GM18505 (cell line): ENCODE measurements at regions not wholly inside any gene's neighbourhood (a gene's known extent, or its start where the extent isn't known, plus 50 kb on each side); places are given as distances from the start of the nearest gene placed in this dataset.

Experiments
- ATAC-seq: cut with Tn5 transposase; IDR thresholded peaks from one replicate; pipeline ENCODE4 v1.9.1; 2021; ENCODE audit not compliant: unreplicated experiment
- POLR2A ChIP-seq: IDR thresholded peaks from 4 replicates; pipeline ENCODE4 v1.6.1; 2011; ENCODE audit warnings: borderline replicate concordance; ENCODE audit not compliant: insufficient read depth, insufficient read length; ENCODE audit errors: extremely low read depth

DNA sequence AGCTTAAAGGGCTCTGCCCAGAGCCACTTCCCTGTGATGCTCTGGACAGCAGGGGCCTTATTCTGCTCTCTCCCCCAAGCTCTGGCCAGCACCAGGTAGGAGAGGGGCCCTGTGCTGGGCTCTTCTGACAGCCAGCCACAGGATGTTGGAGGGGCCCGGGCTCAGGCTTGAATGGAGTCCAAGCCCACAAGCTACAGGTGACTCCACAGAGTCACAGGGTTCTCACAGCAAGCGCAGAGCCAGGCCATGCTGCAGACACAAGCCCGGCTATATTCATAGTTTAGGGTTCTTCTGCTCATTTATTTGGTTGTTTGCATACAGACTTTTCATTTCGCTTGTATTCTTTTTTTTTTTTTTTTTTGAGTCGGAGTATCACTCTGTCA lies 1392.8 kb downstream of the BRD1 start:
- no peak for ATAC-seq
- no peak for TF ChIP-seq POLR2A

DNA sequence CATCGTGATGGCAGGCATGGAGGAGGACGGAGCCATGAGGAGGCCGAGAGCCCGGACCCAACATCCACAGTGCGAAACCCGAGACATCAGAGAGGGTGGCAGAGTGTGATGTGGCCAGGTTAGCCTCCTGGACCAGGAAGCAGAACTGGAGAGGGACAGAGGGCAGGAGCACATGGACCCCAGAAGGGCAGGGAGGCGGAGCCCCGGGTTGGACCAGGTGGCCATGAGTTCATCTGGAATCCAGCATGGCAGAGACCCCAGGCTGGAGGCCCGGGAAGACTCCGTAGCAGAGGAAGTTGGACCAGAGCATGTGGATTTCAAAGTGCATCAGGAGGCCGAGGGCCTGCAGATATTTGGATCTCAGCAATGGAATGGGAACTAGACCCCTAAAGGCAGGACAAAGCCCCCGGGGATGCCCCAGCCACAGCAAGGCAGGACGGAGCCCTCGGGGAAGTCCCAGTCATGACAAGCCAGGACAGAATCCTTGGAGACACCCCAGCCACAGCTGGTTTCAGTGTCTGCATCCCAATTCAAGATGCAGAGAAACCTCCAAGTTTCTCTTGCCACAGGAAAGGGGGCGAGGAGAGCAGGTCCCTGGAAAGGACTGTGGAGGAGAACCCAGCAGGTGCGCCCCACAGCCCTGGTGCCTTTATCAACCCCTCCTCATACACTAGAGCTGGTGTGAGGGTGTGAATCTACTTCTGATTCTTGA lies 1393.4 kb downstream of the BRD1 start:
- no peak for ATAC-seq
- TF ChIP-seq POLR2A = no peak

DNA sequence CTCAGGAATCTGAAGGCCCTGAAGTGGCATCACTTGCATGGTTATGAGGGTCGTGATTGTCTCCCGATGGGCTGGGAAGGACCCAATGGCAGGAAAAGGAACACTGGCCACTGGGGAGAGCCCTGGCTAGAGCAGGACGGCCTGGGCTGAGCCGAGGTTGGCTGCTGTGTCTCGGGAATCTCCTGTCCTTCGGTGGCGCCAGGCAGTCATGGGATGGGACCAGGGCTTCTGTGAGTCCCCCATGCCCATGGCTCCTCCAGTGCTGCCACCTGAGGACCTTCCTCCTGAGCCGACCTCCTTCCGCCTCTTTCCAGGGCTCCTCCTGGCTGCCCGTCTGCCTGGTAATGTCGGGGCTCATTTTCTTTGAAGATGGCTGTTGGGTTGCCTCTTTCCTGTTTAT lies 1394.0 kb downstream of the BRD1 start:
- no peak for TF ChIP-seq POLR2A
- ATAC-seq = no peak

DNA sequence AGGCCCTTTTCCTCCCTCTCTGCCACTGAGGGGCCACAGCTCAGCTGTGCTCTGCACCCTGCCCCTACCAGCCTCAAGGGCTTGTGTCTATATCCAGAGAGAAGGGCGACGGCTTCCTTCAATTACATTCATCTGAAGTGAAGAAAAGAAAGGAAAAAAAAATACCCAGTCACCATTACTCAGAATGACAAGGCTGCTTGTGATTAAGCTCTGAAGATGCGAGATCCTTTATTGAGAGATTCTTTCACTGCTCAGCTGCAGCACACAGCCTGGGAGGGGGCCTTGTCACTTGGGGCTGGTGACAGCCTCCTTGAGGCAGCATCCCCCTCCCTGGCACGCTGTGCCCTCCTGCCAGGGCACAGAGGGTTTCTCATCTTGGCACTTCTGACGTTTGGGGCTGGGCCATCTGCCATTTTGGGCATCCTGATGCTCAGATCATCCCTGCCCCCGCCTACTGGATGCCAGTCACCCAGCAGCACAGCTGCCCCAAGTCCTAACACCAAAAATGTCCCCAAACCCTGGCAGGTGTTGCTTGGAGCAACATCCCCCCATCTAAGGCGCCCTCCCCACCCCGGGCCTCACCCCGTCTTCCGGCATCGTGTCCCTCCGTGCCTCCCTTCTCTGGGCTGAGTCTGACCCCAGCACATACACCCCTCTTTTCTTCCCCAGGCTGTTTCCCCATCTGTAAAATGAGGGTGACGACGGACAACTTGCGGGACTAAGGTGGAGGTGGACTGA lies 1394.7 kb downstream of the BRD1 start:
- no peak for TF ChIP-seq POLR2A
- ATAC-seq = no peak

DNA sequence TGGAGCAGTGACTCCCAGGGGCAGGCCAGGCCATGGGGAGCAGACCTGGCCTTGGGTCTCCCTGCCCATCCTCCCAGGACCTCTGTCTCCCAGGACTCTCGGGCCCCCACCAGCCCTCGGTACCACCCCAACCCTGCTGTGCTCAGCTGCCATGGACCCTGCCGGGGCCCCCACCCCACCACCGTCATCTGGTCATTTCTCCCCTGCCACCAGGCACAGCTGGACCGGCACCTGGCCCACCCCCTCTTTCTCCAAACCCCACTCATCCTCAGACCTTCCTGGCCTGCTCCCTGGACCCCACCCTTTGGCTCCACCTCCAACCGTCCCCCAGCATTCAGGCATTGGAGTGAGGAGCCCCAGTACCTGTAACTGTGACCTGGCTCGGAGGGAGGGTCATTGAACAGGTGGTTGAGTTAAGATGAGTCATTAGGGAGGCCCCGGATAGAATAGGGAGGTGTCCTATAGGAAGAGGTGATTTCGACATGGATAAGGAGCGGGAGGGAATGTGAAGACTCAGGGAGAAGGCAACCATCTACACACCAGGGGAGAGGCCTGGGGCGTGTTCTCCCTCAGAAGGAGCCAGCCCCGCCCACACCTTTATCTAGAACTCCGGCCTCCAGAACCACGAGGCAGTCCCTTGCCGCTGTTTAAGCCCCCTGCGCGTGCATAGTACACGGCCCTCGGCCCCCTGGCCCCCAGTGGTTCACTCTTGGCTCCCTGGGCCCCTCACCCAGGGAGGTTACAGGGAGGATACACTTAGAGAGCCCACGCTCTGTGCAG lies 1395.9 kb downstream of the BRD1 start:
- ATAC-seq = no peak
- TF ChIP-seq POLR2A = no peak

DNA sequence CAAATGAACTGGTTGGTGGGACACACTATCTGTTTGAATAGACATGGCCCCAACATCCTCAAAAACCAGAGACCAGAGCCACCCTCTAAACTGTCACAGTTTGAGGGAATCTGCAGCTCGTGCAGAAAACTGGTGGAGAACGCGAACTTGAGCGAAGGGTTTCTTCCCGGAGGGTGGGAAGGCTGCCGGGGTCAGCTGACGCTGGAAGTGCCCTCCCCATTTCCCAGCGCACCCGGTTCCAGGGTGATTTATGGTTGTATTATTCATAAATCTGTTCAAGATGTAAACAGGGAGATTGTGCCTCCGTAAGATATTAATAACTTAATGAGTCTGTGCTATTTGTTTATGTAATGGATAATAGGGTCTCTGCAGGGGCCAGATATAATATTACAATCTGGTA lies 1396.7 kb downstream of the BRD1 start:
- ATAC-seq = no peak

DNA sequence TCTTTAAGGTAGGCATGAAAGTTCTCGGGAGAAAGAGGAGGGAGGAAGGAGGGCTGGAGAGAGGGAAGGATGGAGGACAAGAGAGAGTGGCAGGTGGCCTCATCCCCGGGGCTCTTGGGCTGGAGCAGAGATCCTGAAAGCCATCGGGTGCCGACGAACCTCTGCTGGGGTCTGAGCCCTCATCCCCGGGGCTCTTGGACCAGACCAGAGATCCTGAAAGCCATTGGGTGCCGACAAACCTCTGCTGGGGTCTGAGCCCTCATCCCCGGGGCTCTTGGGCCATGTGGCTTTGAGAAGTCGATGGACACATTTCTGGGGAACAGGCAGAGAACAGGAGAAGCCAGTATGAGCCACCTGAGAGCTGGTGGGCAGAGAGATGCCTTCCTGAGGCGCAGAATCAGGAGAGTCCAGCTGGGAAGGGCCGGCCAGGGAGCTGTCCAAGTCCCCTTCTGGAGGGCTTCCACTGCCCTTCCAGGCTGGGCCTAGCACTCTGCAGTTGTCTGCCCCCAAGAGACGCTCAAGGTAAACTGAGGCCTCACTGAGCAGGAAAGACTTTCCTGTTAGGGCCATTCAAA lies 1398.1 kb downstream of the BRD1 start:
- no peak for ATAC-seq
- TF ChIP-seq POLR2A = no peak

More for the DNA sequence above, 1396.7 kb downstream of the BRD1 start:
- TF ChIP-seq POLR2A = no peak

DNA sequence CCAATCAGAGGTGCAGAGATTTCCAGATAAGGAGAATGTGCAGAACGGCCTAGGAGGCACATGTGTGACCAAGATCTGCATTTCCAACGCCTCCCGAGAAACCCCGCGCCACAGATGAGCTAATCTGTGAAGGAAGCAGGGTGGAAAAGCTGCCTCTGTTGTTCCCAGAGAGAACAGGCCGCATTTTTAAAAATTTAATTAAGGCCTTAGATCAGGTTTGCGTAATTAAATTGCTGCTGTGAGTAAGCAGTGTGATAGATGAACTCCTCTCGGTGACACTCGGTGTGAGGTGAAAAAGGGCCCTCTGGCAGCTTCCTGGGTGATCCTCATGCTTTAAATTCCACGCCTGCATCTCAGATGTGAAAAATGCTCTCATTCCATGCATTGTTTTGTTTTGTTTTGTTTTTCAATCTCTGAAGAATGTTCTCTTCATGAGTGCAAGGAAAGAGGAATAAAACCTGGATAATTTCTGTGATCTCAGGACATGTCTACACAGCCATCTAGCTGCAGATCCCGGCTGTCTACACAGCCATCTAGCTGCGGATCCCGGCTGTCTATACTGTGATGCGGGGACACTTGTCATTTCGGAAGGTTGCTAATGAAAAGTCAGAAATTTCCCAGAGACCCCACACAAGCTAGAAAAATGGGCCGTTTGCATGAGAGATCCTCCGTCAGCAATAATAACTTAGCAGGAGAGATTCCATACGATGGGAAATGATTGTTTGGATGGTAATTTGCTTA lies 1398.9 kb downstream of the BRD1 start:
- no peak for TF ChIP-seq POLR2A
- no peak for ATAC-seq

DNA sequence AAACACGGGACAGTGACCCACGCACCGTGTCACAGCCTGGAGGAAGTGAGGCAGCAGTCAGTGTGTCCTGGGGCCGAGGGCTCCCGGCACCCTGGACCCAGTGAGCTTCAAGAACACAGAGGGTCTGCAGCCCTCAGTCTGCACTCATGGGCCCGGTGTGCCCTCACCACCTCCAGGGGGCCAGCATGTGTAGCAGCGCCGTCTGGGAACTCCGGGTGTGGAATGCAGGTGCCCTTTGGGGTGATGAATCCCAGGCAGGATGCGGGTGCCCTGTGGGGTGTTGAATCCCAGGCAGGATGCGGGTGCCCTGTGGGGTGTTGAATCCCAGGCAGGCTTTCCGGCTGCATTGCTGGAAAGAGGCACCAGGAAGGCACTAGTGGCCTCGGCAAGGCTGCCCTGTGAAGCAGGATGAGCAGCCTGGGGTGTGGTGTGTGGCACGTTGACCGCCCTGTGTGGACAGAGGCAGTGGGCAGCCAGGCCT lies 1399.9 kb downstream of the BRD1 start:
- ATAC-seq = no peak
- TF ChIP-seq POLR2A = no peak

DNA sequence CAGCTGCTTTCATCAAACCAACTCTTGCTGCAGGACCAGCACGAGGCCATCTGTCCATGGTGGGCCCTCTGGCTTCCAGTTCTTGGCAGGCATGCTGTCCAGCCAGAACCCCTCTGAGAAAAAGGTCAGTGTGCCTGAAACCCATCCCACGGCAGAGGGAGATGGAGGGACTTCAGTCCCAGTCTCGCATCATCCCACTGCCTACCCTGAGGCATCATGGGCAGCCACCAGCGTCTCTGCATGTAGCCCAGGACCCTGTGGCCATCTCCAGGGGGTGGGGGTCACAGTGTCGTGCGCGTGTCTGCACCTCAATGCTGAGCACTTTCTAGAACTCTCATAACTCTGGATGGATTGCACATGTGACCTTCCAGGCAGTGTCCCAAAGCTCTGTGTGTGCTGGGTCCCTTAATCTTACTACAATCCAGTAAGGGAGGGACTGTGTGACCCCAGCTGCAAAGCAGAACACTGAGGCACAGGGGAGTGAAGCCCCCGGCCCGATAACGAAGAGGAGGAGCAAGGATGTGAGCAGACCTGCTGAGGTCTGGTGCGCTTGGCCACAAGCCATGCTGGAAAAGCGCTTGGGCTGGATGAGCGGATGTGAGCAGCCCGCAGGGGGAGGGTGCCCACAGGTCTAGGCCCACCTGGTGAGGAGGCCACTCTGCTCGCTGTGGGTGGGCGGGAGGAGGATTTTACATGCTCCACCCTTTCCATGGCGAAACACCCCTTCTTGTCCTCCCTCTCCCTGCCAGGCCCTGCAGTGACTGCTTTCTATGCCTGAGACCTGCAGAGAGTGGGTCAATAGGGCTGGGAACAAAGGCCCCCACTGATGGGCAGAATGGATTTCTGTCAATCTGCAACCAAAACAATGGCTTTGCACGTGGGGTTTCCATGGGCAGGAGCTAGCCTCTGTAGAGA lies 1401.0 kb downstream of the BRD1 start:
- no peak for TF ChIP-seq POLR2A

DNA sequence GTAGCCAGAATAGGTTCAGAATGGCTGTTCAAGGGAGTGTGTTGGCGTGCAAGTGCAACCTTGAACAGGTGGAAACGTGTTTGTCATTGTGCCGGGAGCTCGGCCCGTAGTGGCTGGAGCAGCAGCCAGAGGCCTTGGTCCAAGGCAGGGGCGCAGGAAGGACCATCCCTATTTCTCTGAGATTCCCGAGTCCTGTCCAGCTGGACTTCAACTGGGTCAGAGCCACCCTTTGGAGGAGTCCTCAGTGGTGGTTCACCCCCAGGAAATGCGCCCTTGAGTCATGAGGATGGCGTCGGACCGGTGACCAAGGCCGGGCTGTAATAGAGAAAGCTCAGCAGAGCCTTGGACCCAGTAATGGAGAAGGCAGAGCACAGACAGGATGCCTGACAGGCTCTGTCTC lies 1402.0 kb downstream of the BRD1 start:
- ATAC-seq = no peak
- no peak for TF ChIP-seq POLR2A

More for the DNA sequence above, 1401.0 kb downstream of the BRD1 start:
- ATAC-seq = no peak

DNA sequence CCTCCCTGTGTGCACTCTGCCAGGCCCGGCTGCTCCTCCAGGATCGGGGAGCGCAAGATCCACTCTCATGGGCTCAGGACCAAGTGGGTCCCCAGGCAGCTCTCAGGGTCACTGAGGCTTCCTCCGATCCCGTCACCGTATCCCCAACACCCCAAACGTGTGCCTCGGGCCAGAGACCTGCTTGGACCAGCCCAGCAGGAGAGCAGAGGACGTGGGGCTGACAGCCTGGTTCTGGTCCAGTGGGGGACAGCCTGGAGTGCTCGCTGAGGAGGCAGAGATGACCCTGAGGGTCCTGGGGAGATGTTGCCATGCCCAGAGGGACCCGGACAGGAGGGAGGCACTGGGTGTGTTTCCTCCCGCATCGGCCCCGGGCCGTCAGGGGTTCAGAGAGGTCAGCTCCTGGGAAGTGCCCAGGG lies 1402.6 kb downstream of the BRD1 start:
- TF ChIP-seq POLR2A = no peak
- no peak for ATAC-seq
